OCI-M1 (cell line): ENCODE measurements at regions not wholly inside any gene's neighbourhood (a gene's known extent, or its start where the extent isn't known, plus 50 kb on each side); places are given as distances from the start of the nearest gene placed in this dataset.
"Not testable (repeated sequence)": the region's sequence is repeated elsewhere in the genome, so short reads cannot be mapped to it uniquely, and the experiment has no call there.

ENCODE experiments used
- DNase-seq: peaks from one replicate; lab custom pipeline; 2025; lab: John Stamatoyannopoulos, UW

GRCh38 chr6:3920321-3920720, 71.1 kb downstream of the FAM50B start:
- no peak for DNase-seq

DNA sequence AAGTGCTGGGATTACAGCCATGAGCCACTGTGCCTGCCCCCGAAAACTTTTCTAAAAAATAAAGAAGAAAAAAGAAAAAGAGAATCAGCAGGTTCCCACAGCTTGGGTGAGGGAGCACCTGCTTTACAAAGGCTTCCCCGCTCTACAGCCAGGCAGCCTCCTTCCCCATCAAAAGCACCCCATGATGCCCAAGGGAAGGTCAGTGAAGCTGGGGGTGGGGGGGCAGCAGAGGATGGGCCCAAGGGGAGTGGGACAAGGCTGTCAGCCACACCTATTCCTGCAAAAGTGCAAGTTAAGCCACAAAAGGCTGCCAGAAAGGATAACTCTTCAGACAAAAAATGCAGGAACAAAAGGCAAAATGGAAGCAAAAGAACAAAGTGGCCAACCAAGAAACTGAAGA, 72.5 kb downstream of the FAM50B start:
- DNase-seq: no peak

DNA sequence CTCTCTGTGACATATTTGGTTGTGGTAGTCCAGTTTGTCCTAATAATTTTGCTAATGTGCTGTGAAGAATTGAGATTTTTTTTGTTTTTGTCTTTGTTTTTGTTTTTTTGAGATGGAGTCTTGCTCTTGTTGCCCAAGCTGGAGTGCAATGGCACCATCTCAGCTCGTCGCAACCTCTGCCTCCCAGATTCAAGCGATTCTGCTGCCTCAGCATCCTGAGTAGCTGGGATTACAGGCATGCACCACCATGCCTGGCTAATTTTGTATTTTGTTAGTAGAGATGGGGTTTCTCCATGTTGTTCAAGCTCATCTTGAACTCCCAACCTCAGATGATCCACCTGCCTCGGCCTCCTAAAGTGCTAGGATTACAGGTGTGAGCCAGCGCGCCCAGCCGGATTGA, 73.4 kb downstream of the FAM50B start:
- not testable (repeated sequence) for DNase-seq

- not testable (repeated sequence) for DNase-seq
Measured at GRCh38 chr6:3925223-3926149, 76.3 kb downstream of the FAM50B start.

DNA sequence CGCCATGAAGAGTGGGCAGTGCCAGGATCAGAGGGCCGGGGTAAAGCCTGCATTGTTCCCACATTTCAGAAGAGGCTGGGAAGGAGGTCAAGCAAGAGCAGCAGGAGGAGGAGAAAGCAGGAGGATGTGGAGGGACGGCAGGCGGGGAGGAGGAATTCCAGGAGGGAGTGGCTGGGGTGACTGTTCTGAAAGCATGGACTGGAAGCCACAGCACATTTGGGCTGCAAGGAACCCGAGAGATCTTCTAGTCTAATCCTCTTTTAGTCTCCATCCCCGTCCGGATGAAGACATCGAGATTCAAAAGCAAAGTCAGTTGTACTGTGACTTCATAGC, 76.9 kb downstream of the FAM50B start:
- DNase-seq: no peak

- DNase-seq: no peak
Measured at GRCh38 chr6:3928111-3928510, 78.9 kb downstream of the FAM50B start.

- no peak for DNase-seq
Measured at GRCh38 chr6:3929281-3929798, 80.2 kb downstream of the FAM50B start.

- peak; percentile 80 for DNase-seq
Measured at GRCh38 chr6:3937438-3937837, 88.3 kb downstream of the FAM50B start.

GRCh38 chr6:3938715-3939367, 89.7 kb downstream of the FAM50B start:
- DNase-seq: no peak

GRCh38 chr6:3939368-3939958, 90.3 kb downstream of the FAM50B start:
- DNase-seq: no peak

DNA sequence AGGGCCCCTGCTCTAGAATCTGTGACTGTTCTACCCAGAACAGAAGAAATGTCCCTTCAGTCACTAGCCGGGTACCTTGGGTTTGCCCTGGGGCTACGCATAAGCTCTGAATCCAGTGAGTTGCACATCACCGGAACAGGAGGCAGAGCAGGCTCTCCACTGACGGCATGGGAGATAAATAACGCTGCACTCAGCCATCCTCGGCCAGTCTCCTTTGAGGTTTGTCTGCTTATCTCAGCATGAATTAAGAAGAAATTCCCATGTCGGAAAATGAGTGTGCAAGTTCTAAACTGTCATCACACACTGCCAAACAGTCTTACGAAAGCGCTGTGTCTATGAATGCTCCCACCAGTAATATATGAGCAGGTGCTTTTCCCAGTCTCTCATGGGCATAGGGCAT, 90.8 kb downstream of the FAM50B start:
- peak; percentile 94 for DNase-seq

GRCh38 chr6:3940703-3941102, 91.5 kb downstream of the FAM50B start:
- DNase-seq: no peak

GRCh38 chr6:3943331-3943765, 94.2 kb downstream of the FAM50B start:
- no peak for DNase-seq

- DNase-seq: no peak
Measured at GRCh38 chr6:3944246-3944645, 95.1 kb downstream of the FAM50B start.

GRCh38 chr6:3946778-3947177, 97.6 kb downstream of the FAM50B start:
- no peak for DNase-seq

- no peak for DNase-seq
Measured at GRCh38 chr6:3948866-3949265, 99.7 kb downstream of the FAM50B start.

GRCh38 chr6:3949521-3949920, 100.3 kb downstream of the FAM50B start:
- DNase-seq: no peak

GRCh38 chr6:3956054-3956453, 106.9 kb downstream of the FAM50B start:
- DNase-seq: no peak

GRCh38 chr6:3957321-3957720, 108.1 kb downstream of the FAM50B start:
- no peak for DNase-seq

GRCh38 chr6:3958255-3958654, 109.1 kb downstream of the FAM50B start:
- DNase-seq: no peak

GRCh38 chr6:3959385-3959784, 110.2 kb downstream of the FAM50B start:
- DNase-seq: no peak

DNA sequence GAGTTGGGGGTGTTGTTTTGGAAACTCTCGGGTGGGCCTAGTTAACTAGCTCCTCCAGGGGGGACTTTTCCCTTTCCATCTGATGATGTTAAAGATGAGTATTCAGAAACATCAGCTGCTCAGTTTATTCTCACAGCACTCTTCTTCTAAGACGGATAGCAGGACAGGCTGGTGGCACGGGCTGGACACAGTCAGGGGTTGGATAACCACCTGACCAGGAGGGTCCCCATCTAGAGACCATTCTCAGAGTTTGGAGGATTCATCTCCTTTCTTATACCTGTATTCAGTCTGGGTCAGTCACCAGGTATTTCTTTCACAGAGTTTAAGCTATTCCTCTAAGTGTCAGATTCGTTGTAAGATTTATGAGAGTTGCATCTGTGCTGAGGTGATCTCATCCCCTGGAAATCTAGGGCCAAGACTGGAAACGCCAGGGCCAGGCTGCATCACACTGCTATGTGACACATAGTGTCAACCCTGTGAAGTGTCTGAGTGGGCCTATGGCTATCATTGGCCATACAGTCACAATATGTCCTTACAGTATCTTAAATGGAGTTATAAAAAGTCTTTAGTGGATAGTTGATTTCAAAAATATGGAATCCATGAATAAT, 111.7 kb downstream of the FAM50B start:
- DNase-seq: no peak
